ENCODE measurements at regions not wholly inside any gene's neighbourhood (a gene's known extent, or its start where the extent isn't known, plus 50 kb on each side); places are given as distances from the start of the nearest gene placed in this dataset.
"Not testable (repeated sequence)": the region's sequence is repeated elsewhere in the genome, so short reads cannot be mapped to it uniquely, and the experiment has no call there.

GRCh38 chr3:87867001-87867400 is 191.8 kb downstream of the CGGBP1 start:
- DNase-seq = no peak

DNA sequence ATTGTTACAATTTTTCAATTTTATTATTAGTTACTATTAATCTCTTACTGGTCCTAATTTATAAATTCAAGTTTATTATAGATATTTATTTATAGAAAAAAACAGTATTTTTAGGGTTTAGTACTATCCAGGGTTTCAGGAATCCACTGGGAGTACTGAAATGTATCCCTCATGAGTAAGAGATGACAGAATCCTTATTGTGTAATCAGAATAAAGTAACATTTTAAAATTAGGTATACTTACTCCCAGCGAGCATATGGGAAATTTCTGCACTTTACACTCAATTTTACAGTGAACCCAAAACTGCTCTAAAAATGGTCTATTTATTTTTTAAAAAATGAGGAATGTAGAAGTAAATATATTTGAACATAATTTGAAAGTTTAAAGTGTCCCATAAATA is 202.7 kb downstream of the CGGBP1 start:
- no peak for DNase-seq

DNA sequence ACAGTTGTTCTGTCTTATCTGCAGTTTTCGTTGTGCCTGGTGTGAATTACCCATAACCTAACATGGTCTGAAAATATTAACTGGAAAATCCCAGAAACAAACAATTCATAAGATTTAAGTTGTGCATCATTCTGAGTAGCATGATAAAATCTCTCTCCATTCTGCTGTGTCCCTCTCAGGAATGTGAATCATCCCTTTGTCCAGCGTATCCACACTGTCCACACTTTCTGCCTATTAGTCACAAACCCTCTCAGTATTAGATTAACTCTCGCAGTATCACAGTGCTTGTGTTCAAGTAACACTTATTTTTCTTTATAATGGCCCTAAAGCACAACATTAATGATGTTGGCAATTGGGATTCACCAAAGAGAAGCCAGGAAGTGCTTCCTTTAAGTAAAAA is 203.2 kb downstream of the CGGBP1 start:
- no peak for DNase-seq

- DNase-seq = no peak
Measured at GRCh38 chr3:87855211-87855610, 203.6 kb downstream of the CGGBP1 start.

GRCh38 chr3:87848003-87848402 is 210.8 kb downstream of the CGGBP1 start:
- DNase-seq = no peak

DNA sequence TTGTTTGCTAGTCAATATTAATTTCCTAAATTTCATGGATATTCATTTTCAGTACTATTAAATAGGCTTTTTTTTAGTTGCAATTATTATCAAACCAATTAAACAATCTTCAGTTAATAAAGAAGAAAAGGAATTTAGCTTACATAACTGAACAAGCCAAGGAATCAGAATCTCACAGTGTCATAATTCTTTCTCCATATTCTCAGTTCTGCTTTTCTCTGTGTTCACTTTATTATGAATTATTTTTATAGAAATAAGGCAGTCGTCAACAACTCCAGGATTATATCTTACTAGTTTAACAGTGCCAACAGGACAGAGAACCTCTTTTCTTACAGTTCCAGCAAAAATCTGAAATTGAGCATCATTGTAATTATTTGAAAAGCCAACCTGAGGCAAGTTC is 221.7 kb downstream of the CGGBP1 start:
- no peak for DNase-seq

- no peak for DNase-seq
Measured at GRCh38 chr3:87836026-87836425, 222.8 kb downstream of the CGGBP1 start.

GRCh38 chr3:87835236-87835635 is 223.6 kb downstream of the CGGBP1 start:
- DNase-seq = no peak

GRCh38 chr3:87834327-87834726 is 224.5 kb downstream of the CGGBP1 start:
- DNase-seq = no peak

- DNase-seq = no peak
Measured at GRCh38 chr3:87833039-87833377, 225.8 kb downstream of the CGGBP1 start.

DNA sequence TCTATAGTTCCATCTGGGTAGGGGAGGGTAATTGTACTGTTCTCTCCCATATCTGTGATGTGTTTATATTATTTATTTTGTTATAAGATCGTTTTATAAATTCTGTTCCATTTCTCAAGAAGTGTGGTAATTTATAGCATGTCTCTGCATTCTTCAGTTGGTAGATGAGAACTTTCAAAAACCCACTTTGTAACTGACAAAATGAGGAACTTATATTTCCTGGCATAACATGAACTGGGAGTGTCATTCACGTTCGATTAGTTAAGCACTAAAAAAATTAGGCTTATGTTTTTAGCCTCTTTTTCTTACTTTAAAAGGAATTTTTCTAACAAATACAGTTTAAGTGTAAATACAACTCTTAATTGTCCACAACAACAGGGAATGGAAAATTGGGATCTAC is 230.8 kb downstream of the CGGBP1 start:
- no peak for DNase-seq

DNA sequence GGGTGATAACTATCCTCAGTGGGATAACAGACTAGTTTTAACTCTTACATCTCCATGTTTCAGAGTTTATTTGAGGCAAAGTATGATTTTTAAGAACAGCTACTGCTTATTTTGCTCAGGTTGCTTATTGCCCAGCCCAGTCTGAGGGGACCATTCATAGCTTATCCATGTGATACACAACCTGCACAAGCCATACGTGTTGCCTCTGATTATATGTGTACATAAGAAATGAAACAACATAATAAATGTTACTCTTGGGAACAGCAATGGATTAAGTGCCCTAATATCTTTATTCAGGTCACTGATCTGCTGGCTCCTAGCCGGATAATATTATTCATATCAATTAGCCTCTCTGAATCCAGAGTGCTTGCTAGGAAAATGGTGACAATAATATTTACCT is 236.2 kb downstream of the CGGBP1 start:
- no peak for DNase-seq

GRCh38 chr3:87813503-87813902 is 245.3 kb downstream of the CGGBP1 start:
- not testable (repeated sequence) for DNase-seq

GRCh38 chr3:87811953-87812352 is 246.9 kb downstream of the CGGBP1 start:
- DNase-seq = no peak

- no peak for DNase-seq
Measured at GRCh38 chr3:87810452-87811016, 248.3 kb downstream of the CGGBP1 start.

GRCh38 chr3:87805670-87806069 is 253.1 kb downstream of the CGGBP1 start:
- no peak for DNase-seq

DNA sequence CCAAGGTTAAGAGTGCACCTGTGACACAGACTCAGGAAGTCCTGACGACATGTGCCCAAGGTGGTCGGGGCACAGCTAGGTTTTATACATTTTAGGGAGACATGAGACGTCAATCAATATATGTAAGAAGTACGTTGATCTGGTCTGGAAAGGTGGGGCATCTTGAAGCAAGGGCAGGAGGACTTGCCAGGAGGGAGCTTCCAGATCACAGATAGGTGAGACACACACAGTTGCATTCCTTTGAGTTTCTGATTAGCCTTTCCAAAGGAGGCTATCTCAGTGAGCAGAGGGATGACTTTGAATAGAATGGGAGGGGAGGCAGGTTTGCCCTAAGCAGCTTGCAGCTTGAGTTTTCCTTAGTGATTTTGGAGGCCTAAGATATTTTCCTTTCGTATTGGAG is 257.4 kb downstream of the CGGBP1 start:
- DNase-seq = no peak

GRCh38 chr3:87800516-87800915 is 258.3 kb downstream of the CGGBP1 start:
- DNase-seq = no peak

DNA sequence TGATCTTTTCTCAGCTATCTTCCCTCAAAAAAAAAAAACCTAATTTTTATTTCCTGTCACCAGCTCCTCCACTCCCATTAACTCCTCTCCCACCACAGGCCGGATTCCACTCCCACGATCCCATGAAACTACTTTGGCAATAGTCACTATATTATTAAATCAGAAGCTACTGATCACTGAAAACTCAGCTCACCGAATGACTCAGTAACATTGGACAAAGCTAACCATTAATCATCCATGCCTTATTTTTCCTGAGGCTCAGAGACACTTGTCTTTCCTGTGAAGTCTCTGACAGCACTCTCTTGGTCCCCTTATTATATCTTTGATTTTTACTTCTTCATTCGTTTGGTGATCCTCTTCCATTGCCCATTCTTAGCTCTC is 260.2 kb downstream of the CGGBP1 start:
- no peak for DNase-seq

DNA sequence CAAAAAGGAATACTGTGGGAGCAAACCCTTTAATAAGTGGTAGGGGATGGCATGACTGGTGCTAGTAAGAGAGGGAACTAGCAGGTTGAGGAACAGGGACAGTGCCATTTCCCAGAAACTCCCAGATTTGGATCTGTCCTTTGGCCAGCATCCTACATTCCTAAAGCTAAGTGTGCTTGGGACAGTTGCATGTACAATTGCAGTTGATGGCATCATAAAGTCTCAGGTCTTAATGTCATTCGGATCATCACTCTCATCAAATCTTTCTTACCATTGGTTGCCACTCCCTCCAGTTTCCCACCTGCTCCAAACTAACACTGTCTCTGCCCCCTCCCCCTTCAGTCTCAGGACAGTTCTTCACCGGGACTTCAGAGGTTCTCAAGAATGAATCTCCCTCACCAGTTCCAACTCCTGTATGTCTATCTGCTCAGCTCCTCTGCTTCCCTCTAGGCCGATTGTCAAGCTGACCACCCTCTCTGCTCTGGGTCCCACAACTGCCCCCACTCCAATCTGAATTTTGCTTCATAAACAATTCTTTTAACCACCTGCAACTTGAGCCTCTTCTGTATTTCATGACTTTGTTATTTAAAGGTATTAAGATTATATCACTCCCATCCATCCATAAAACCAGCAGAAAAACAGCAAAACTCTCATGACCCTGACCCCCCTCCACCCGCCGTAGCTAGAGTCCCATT is 260.8 kb downstream of the CGGBP1 start:
- no peak for DNase-seq

DNA sequence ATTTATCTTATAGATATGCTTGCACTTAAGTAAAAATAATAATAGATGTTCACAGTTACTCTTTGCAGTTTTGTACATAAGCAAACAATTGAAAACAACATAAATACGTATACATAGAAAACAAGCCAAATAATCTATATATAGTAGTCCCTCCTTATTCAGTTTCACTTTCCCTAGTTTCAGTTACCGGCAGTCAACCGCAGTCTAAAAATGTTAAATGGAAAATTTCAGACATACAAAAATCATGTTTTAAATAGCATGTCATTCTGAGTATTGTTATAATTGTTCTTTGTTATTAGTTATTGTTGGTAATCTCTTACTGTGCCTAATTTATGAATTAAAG is 262.0 kb downstream of the CGGBP1 start:
- DNase-seq = no peak

DNA sequence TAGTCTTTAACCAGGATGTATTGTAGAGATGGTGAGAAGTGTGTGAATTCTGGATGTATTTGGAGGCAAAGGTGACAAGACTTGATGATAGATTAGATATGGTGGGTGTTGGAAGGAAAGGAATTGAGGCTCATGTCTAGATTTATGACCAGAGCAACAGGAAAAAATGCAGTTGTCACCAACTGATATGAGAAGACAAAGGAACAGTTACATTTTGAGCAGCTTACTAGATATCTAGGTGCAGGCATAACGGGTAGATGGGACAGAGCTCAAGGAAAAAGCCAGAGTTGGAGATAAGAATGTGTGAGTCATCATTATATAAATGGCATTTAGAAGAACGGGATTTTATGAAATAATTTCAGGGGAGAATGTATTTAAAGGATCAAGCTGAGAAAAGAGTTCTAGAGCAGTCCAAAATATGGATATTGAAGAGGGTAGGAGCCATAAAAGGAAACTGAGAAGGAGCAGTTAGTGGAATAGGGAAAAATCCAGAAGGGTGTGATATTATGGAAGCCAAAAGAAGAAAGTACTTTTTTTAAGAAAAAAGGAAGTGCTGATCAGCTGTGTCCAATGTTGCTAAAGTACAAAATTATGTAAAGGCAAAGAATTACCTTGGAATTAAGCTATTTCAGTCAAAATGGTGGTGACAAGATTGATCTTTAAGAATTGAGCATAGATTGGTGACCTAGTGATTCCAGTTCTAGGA is 262.5 kb downstream of the CGGBP1 start:
- DNase-seq = no peak

GRCh38 chr3:87795701-87796100 is 263.1 kb downstream of the CGGBP1 start:
- DNase-seq = no peak

- no peak for DNase-seq
Measured at GRCh38 chr3:87793337-87793877, 265.4 kb downstream of the CGGBP1 start.
